HG02642 (cell line): ENCODE measurements at regions not wholly inside any gene's neighbourhood (a gene's known extent, or its start where the extent isn't known, plus 50 kb on each side); places are given as distances from the start of the nearest gene placed in this dataset.

Source experiments
- ATAC-seq: cut with Tn5 transposase; IDR thresholded peaks from one replicate; pipeline ENCODE4 v1.9.1; 2021; ENCODE audit warnings: mild to moderate bottlenecking; ENCODE audit not compliant: unreplicated experiment, poor library complexity

GRCh38 chr10:128892005-128892404 lies 575.0 kb upstream of the MGMT start:
- no peak for ATAC-seq

GRCh38 chr10:128894641-128895040 lies 572.4 kb upstream of the MGMT start:
- no peak for ATAC-seq

- ATAC-seq = no peak
These were observed 571.6 kb upstream of the MGMT start for GRCh38 chr10:128895473-128895872.

- no peak for ATAC-seq
These were observed 570.8 kb upstream of the MGMT start for GRCh38 chr10:128896116-128896795.

- ATAC-seq = no peak
These were observed 570.1 kb upstream of the MGMT start for GRCh38 chr10:128896963-128897362.

GRCh38 chr10:128897401-128898129 lies 569.5 kb upstream of the MGMT start:
- no peak for ATAC-seq

GRCh38 chr10:128898133-128898915 lies 568.7 kb upstream of the MGMT start:
- ATAC-seq = no peak

GRCh38 chr10:128898916-128899195 lies 568.2 kb upstream of the MGMT start:
- no peak for ATAC-seq

- no peak for ATAC-seq
These were observed 566.6 kb upstream of the MGMT start for GRCh38 chr10:128900456-128900855.

GRCh38 chr10:128901236-128901635 lies 565.8 kb upstream of the MGMT start:
- no peak for ATAC-seq

GRCh38 chr10:128902031-128902710 lies 564.9 kb upstream of the MGMT start:
- ATAC-seq = no peak

GRCh38 chr10:128907155-128907941 lies 559.7 kb upstream of the MGMT start:
- no peak for ATAC-seq

GRCh38 chr10:128908099-128908498 lies 558.9 kb upstream of the MGMT start:
- no peak for ATAC-seq

- no peak for ATAC-seq
These were observed 558.5 kb upstream of the MGMT start for GRCh38 chr10:128908499-128908898.

GRCh38 chr10:128912568-128913311 lies 554.3 kb upstream of the MGMT start:
- ATAC-seq = no peak

GRCh38 chr10:128914681-128915080 lies 552.4 kb upstream of the MGMT start:
- ATAC-seq = no peak

- ATAC-seq = no peak
These were observed 551.4 kb upstream of the MGMT start for GRCh38 chr10:128915630-128916029.

- no peak for ATAC-seq
These were observed 550.7 kb upstream of the MGMT start for GRCh38 chr10:128916383-128916782.

- no peak for ATAC-seq
These were observed 545.5 kb upstream of the MGMT start for GRCh38 chr10:128921389-128922022.
